GM19240 (cell line): ENCODE measurements at regions not wholly inside any gene's neighbourhood (a gene's known extent, or its start where the extent isn't known, plus 50 kb on each side); places are given as distances from the start of the nearest gene placed in this dataset.

Experiments
- DNase-seq: peaks from one replicate; pipeline ENCODE4 v3.0.0; 2011; ENCODE audit warnings: low spot score; ENCODE audit not compliant: insufficient read length

GRCh38 chr22:22394591-22394990, 114.0 kb downstream of the ZNF280B start:
- no peak for DNase-seq

- DNase-seq: no peak
Observed at GRCh38 chr22:22395245-22395644, 113.3 kb downstream of the ZNF280B start.

GRCh38 chr22:22396741-22397291, 111.7 kb downstream of the ZNF280B start:
- DNase-seq: no peak

- DNase-seq: no peak
Observed at GRCh38 chr22:22397292-22397870, 111.2 kb downstream of the ZNF280B start.

GRCh38 chr22:22397875-22398524, 110.5 kb downstream of the ZNF280B start:
- no peak for DNase-seq

GRCh38 chr22:22398530-22399327, 109.8 kb downstream of the ZNF280B start:
- no peak for DNase-seq

GRCh38 chr22:22400099-22400498, 108.4 kb downstream of the ZNF280B start:
- no peak for DNase-seq

- no peak for DNase-seq
Observed at GRCh38 chr22:22400964-22401363, 107.6 kb downstream of the ZNF280B start.

GRCh38 chr22:22401381-22401780, 107.2 kb downstream of the ZNF280B start:
- DNase-seq: no peak

GRCh38 chr22:22403306-22403705, 105.2 kb downstream of the ZNF280B start:
- DNase-seq: no peak

- no peak for DNase-seq
Observed at GRCh38 chr22:22403771-22404170, 104.8 kb downstream of the ZNF280B start.

- no peak for DNase-seq
Observed at GRCh38 chr22:22404598-22405284, 103.8 kb downstream of the ZNF280B start.

GRCh38 chr22:22406445-22407027, 102.0 kb downstream of the ZNF280B start:
- no peak for DNase-seq

GRCh38 chr22:22407061-22407460, 101.5 kb downstream of the ZNF280B start:
- DNase-seq: no peak

GRCh38 chr22:22408269-22408668, 100.3 kb downstream of the ZNF280B start:
- DNase-seq: no peak

- peak; percentile 29 for DNase-seq
Observed at GRCh38 chr22:22408731-22409696, 99.5 kb downstream of the ZNF280B start.

- no peak for DNase-seq
Observed at GRCh38 chr22:22410121-22410520, 98.4 kb downstream of the ZNF280B start.

GRCh38 chr22:22410677-22411076, 97.9 kb downstream of the ZNF280B start:
- DNase-seq: no peak

- DNase-seq: no peak
Observed at GRCh38 chr22:22414266-22414665, 94.3 kb downstream of the ZNF280B start.
